CD4-positive, alpha-beta T cell treated with Interleukin-12 subunit alpha and Interleukin-12 subunit beta, for 1 hour (primary cell): ENCODE measurements at regions not wholly inside any gene's neighbourhood (a gene's known extent, or its start where the extent isn't known, plus 50 kb on each side); places are given as distances from the start of the nearest gene placed in this dataset.

Experiments
- DNase-seq: peaks from one replicate; pipeline ENCODE4 v3.0.0-alpha.2; 2020

GRCh38 chr11:122342089-122342744 lies 226.2 kb upstream of the BLID start:
- DNase-seq = no peak

GRCh38 chr11:122341477-122341876 lies 225.5 kb upstream of the BLID start:
- no peak for DNase-seq

- DNase-seq = no peak
Observed at GRCh38 chr11:122340607-122341290, 224.7 kb upstream of the BLID start.

- DNase-seq = no peak
Observed at GRCh38 chr11:122339436-122340060, 223.5 kb upstream of the BLID start.

GRCh38 chr11:122337704-122338103 lies 221.7 kb upstream of the BLID start:
- no peak for DNase-seq

- DNase-seq = no peak
Observed at GRCh38 chr11:122337241-122337640, 221.2 kb upstream of the BLID start.

- DNase-seq = no peak
Observed at GRCh38 chr11:122336706-122337105, 220.7 kb upstream of the BLID start.

- DNase-seq = no peak
Observed at GRCh38 chr11:122334546-122335339, 218.7 kb upstream of the BLID start.

GRCh38 chr11:122333467-122333866 lies 217.5 kb upstream of the BLID start:
- no peak for DNase-seq

- no peak for DNase-seq
Observed at GRCh38 chr11:122331079-122331478, 215.1 kb upstream of the BLID start.

- DNase-seq = no peak
Observed at GRCh38 chr11:122330279-122330965, 214.4 kb upstream of the BLID start.

- DNase-seq = no peak
Observed at GRCh38 chr11:122327528-122327927, 211.5 kb upstream of the BLID start.

GRCh38 chr11:122323754-122324421 lies 207.9 kb upstream of the BLID start:
- DNase-seq = no peak

GRCh38 chr11:122322329-122322728 lies 206.3 kb upstream of the BLID start:
- no peak for DNase-seq

- DNase-seq = no peak
Observed at GRCh38 chr11:122320671-122321070, 204.7 kb upstream of the BLID start.

- no peak for DNase-seq
Observed at GRCh38 chr11:122319691-122320620, 203.9 kb upstream of the BLID start.

- DNase-seq = no peak
Observed at GRCh38 chr11:122319085-122319484, 203.1 kb upstream of the BLID start.

GRCh38 chr11:122317305-122317704 lies 201.3 kb upstream of the BLID start:
- DNase-seq = no peak

GRCh38 chr11:122313581-122313980 lies 197.6 kb upstream of the BLID start:
- DNase-seq = no peak

GRCh38 chr11:122311216-122311755 lies 195.3 kb upstream of the BLID start:
- DNase-seq = no peak

- DNase-seq = no peak
Observed at GRCh38 chr11:122310766-122311165, 194.8 kb upstream of the BLID start.
